Muscle of back (tissue), 3 donors: ENCODE measurements at regions not wholly inside any gene's neighbourhood (a gene's known extent, or its start where the extent isn't known, plus 50 kb on each side); places are given as distances from the start of the nearest gene placed in this dataset.

Source experiments
- DNase-seq, 3 donors: peaks; one replicate each; pipeline versions ENCODE4 v3.0.0 to v3.0.0-alpha.2; 2013

DNA sequence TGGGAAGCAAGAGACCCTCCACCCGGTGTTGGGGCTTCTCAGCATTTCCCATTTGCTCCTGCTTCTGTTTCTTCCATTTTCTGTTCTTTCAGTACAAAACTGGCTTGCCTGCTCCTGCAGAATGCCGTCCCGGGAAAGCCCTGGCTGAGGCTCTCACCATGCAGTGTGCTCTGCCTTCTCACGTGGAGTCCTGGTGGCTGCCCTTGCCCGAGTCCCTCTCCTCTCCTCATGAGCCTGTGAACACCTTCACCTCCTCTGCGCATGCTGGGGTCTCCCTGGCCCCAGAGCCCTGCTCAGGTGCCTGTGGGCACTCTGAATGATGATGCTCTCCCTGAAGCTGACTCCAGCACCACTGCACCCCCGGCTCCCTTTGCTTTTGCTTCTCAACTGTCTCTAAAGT lies 752.0 kb downstream of the QKI start:
- DNase-seq: no peak

DNA sequence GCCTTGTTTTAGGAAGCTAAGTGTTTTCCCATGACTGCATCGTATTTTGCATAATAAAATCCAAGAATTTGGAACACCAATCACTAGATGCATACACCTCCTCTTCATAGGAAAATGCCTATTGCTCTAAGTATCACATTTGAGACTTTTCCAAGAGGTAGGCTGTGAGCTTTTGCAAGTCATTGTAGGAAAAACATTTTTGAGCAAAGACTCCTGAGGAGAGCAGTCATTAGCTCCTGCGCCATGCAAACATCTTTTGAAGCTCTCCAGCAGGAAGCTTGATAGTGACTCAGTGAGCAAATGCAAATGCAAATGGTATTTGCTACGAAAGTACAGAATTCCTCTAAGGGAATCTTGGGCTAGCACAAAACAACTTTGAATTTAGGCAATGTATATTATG lies 750.4 kb downstream of the QKI start:
- no peak for DNase-seq

DNA sequence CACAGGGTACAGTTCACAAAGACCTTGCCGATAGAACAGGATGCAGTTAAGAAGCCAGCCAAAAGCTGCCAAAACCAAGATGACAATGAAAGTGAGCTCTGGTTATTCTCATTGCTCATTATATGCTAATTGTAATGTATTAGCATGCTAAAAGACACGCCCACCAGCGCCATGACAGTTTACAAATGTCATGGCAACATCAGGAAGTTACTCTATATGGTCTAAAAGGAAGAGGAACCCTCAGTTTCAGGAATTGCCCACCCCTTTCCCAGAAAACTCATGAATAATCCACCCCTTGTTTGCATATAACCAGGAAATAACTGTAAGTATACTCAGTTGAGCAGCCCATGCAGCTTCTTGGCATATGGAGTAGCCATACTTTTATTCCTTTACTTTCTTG lies 748.7 kb downstream of the QKI start:
- no peak for DNase-seq

DNA sequence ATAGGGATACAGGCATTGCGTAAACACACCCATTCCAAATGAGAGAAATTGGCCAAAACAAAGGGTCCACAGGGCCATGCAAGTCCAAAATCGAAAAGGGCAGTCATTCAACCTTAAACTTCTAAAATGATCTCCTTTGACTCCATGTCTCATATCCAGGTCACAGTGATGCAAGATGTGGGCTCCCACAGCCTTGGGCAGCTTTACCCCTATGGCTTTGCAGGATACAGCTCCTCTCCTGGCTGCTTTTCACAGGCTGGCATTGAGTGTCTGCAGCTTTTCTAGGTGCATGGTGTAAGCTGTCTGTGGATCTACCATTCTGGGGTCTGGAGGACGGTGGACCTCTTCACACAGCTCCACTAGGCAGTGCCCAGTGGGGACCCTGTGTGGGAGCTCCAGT lies 744.5 kb downstream of the QKI start:
- no peak for DNase-seq

DNA sequence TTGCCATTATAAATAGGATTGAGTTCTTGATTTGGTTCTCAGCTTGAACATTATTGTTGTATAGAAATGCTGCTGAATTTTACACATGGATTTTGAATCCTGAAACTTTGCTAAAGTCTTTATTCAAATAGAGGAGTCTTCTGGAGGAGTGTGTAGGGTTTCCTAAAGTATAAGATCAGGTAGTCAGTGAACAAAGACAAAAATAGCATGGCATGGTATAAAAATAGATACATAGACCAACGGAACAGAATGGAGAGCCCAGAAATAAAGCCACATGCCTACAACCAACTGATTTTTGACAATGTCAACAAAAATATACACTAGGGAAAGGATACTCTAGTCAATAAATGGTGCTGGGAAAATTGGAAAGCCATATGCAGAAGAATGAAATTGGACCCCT lies 740.1 kb downstream of the QKI start:
- DNase-seq: no peak

DNA sequence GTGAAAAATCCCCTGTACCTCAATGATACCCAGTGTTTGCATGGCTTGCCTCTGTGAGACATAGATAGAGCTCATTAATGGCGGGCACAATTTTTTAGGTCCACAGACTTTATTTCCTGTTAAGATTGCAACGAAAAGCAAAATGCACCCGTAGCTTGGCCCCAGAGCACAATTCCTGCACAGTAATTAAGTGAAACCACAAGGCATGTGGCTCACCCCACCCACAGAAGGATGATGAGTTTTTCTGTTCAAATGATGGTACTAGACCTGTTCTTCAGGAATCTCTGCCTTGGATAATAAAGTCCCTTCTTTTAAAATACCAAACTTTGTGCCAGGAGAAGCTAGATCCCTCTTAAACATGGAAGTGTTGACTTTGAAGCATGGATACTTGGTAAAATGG lies 738.1 kb downstream of the QKI start:
- no peak for DNase-seq

DNA sequence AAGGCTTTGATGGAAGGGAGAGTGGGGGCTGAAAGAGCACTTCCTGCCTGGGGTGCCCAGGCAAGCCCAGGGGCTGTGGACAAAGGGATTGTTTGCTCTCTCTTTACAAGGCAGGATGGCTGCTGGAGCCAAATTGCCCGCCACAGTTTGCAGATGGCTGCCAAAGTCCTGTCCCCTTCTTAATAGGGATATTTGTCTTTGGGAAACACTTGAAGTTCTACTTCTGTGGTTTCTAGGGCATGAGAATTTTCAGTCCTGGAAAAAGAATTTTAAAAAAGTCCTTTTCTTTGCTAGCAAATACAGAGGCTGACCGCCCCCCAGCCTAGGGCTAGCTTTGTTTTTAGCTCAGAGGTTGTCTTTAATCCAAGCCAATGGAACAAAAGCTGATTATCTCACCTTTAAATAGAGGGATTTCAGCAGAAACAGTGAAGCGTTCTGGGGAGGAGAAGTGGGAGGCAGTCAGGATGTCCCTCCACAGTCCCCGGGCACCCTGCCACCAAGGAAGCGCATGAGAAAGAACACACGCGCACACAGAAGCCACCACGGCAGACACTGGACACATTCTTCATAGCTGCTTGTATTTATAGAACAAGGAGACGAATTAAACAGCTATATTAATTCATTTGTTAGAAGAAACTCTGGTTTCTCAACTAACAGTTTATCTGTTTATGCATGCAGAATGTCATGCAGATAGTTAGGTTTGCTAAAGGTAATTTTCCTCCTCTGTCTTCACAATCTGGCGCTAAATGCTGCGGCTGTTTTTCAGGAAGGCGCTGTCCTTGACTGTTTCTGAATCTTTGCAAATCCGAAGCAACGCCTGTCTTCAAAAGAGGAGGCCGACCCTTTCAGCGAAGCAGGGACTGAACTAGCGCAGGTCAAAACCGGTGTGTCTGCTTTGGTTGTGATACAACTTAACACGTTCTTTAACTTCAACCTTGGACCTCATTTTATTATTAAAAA lies 736.9 kb downstream of the QKI start:
- DNase-seq: peak; percentile 9 to 21 (median 12)

DNA sequence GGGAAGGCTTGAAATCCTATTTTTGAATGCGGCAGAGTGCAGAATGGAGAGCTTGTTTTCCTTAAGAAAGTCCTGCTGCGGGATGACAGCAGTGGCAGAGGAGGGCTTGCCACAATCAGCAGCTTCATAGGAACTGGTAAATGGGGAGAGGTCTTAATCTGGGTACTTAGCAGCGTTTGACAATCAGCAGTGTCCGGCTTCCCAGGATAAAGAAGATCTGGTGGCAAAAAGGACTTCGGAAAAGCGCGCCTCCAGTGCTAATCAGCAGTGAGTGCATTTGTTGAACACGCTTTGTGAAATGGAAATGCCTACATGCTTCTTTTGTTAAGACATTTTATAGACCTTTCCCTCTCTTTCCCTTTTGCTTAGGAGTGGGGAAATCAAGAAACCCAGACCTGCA lies 735.7 kb downstream of the QKI start:
- no peak for DNase-seq

DNA sequence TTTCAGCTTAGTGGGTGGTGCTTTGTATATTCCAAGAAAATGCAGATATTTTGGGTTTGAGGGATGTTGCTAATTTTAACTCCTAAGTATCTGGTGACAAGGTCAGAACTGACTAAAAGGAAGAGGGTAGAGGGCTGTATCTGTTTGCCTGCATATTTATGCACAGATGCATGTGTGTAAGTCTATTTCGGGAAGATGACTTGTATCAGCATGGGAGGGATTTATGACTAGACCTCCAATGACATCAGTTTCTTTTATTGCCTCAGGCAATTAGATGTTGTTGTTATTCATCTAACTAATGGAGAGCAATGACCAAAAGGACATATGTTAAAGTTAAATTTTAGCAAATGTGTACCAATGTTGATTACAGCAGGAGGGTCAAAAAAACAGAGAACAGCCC lies 734.3 kb downstream of the QKI start:
- DNase-seq: peak; percentile 22 to 47 (median 29)

DNA sequence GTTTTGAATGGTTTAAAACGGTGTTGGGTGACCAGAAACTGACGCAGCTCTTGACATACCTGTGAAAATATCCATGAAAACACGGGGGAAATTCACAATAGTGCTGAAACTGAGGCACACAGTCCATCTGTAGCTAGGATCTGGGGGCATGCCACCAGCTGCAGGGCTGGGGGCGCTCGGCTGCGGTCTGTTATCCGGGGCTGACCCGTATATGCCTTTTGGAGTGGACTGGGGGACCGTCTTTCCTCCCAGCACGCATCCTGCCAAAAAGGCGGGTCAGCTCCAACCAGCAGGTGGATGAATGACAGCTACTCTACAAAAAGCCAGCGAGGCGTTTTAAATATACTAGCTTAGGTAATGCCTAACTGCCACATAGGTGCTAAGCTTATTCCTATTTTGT lies 729.8 kb downstream of the QKI start:
- DNase-seq: no peak

DNA sequence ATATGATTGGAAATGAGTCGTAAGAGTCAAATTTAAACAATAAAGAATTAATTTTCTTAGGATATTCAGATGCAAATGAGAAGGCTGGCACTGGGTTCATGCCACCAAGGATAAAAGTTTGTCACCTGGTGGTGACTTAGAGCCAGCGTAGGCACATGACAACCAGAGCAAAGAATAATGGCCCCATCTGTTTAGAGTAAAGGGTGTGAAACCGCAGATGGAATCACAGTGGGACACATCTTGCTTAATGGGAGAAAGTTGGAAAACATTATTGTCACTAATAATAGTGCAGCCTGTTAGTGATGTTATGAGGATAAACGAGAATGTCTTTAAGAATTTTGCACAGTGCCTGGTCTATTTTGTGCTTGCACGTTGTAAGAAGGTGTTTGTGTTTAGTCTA lies 727.8 kb downstream of the QKI start:
- DNase-seq: no peak

DNA sequence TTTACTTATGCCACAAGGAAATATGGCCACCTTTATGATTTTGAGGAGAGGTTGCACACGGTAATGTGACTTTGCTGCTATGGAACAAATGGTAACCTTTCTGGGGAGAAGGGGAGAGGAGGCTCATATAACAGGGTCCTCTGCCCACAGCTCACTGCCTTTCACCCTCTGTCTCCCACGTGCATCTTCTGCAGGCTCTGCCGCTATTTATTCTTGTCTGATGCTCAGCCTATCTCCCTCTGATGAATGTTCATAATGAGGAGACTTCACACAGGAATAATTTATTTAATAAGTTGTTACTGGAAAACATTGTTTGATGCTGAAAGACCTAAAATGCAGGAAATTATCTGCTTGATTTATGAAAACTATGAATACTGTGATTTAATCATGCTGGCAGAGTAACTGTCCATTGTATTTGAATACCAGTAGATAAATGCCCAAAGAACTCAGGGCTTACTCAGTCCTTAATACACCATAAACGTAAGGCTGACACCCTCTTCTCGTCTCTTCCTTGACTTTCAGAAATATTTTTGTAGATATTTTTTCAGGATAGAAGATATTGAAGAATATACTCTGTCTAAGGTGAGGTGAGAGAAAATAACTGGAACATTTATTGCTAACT lies 721.1 kb downstream of the QKI start:
- no peak for DNase-seq

DNA sequence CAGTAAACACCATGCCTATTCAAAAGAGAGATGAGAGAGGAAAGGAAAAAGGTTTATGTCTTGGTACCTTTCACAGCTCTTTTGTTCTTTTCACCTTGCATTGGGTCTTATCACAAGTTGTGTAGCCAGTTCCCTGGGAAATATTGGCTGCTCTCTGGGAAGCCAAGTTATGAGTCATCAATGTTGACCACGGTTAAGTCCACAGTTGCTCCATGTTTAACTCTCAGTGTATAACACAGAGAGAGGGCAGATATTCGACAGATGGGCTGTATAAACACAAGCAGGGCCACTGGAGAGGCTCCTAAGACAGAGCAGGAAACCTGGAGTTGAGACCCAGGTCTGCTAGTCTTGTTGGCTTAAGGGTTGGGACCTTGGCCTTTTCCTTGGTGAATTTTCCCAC lies 718.6 kb downstream of the QKI start:
- no peak for DNase-seq

DNA sequence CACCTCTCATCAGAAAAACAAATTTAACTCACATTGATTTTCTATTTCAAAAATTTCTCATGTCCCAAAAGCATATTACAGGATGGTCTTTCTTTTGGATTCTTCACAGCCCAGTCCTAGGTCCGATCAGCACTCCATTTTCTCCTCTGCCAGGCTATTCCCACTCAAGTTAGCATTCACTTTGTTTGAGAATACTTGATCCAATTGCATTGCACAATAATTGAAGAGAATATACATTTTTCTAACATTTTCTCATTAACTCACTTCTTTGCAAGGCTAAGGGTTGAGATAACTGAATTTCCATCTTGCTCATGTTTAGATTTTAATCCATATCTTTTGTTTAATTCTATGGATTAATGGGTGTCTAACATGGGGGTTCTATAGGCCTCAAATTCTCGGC lies 716.1 kb downstream of the QKI start:
- no peak for DNase-seq

DNA sequence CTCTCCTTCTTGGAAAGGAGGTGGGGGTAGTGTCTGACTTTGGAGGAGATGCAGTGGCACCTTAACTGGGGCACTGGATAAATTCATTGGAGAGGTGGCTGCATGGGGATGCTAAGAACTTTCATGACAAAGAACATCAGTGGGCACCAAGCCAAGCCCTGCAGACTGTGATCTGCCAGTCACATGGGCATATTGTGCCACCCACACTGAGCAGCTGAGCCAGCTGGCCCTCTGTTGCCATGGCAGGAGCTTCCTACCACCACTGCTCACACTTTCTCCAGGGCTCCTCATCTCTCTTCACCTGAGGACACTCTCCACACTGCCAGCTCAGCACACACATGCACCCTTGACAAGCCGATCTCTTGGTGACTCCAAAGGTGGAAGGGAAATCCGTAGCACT lies 715.6 kb downstream of the QKI start:
- DNase-seq: no peak

DNA sequence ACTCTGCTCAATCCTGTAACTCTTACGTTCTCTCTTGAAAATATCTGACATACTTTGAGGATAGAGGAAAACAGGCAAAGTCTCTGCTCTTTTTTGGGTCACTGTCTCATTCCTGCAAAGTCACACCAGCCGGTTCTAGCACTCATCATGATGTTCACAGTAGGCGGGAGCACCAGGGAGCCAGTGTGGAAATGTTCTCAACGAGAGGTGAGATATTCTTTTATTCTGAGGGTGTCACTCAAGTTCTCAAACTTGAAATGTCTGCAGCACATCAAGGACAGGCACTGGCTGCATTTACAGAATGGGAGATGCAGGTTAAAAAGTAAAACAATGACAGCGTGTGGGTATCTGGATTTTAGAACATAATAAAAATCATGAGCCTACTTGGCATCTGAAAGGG lies 714.7 kb downstream of the QKI start:
- no peak for DNase-seq

DNA sequence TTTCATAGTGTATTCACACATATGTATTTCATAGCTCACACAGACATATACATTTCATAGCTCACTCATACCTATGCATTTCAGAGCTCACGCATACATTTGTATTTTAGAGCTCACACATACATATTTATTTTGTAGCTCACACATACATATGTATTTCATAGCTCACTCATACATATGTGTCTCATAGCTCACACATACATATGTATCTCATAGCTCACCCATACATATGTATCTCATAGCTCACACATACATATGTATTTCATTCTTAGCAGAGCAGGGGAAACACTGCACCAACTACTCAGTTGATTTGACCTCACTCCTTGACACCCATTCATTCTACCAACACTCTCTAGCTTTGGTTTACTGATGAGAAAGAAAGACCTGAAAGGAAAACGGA lies 713.6 kb downstream of the QKI start:
- no peak for DNase-seq

DNA sequence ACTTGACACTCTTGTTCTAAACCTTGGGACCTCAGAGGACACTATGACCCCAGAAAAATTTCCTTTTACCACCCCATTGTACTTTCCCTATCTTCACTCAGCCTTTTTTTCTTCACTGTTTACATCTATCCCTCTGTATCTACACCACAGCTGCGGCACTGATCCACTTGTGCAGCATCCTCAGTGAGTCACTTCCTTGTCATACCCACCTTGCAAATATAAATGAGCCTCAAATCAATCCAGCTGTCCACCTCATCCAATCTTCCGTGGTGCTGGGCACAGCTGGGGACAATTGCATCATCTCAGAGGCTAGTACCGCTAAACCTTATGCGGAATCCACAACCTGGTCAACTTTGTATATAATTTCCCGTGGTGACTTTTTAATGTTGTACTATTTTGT lies 710.5 kb downstream of the QKI start:
- no peak for DNase-seq

DNA sequence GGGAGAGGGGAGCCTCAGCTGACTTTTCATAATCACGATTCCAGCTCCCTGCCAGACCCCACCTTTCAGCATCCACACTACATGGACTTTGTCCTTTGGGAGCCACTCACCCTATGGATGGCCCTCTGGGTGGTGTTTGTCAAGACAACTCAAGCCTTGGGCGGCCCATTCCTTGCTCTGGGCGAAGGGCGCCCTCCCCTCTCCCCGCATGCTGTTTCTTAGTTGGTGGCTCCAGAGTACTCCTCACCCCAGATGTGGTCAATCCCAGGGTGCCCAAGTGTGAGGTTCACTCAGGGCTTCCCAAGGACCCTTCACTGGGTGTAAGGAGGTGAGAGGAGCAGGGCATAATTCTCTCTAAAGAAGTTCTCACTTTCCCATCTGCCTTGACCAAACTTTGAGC lies 710.0 kb downstream of the QKI start:
- DNase-seq: no peak

DNA sequence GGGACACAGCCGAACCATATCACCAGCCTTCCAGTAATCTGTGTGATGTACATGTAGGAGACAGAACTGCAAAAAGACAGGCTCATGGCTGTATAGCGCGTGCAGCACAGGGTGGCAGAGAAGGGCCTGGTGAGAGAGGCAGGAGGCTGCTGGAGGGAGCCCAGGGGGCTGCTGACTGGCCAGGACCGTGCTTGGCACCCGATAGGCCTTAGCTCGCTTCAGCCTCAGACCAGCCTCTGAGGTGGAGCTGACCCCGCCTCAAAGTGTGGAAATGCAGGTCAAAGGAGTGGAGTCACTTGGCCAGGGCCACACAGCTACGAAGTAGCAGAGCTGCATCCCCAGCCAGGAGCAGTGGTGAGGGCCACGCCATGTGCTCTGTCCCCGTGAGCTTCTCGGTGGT lies 707.6 kb downstream of the QKI start:
- DNase-seq: no peak

DNA sequence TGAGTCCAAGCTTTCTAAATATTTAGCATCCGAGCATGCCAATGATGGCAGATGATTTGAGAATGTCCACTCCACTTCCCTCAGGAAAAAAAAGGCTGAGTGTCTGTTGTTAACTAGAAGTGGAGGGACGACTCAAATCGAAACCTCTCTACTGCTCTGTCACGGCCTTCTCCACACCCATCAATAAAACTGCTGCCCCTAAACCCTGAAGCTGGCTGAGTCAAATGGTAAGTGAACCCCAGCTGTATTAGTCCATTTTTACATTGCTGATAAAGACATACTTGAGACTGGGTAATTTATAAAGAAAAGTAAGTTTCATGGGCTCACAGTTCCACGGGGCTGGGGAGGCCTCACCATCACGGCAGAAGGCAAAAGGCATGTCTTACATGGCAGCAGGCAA lies 707.0 kb downstream of the QKI start:
- no peak for DNase-seq

DNA sequence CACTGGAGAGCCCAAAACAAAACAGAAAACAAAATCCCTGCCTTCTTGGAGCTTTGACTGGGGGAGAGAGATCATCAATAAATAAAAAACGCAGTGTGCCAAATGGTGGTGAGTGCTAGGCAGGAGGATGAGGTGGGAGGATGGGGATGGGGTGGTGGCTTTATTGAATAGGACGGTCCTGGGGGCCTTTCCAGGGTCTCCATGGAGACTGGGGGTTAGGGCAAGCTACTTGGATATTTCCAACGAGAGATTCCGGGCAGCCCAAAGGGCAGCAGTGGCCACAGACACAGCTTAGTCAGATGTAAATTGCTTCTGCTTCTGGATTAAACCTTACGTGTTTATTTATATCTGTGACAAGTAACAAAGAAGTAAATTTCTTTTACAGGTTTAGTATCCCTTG lies 700.1 kb downstream of the QKI start:
- no peak for DNase-seq

DNA sequence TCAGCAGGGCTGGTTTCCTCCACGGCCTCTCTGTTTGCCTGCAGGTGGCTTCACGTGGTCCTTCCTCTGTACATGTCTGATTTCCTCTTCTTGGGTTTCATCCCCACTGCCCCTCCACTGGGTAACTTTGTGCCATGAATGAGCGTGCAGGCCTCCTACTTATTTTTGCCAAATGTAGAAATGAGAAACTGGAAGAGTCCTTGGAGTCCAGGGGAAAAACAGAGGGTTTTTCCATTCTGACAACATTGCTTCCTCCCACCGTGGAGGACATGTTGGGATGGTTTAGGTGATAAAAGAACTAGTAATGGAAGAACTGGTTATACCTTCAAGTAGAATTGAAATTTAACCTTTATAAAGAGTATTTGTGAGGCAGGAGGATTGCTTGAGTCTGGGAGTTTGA lies 699.5 kb downstream of the QKI start:
- DNase-seq: no peak

DNA sequence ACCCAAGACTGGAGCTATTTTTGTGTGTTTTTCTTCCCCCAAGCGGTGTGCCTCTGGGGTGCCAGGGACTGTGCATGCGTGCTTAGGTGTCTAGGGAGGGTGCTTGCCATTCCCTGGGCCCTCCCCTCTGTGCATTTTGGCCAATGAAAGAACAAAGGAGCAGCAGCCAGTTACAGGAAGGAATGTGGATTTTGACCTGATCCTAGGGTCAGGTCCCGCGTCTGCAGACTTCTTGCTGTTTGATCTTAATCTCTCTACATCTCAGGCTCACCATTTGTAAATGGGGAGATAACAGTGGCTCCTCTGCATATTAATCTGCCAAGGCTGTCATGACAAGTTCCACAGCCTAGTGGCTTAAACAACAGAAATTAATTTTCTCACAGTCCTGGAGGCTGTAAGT lies 699.1 kb downstream of the QKI start:
- no peak for DNase-seq
